GM13976 (cell line): ENCODE measurements at regions not wholly inside any gene's neighbourhood (a gene's known extent, or its start where the extent isn't known, plus 50 kb on each side); places are given as distances from the start of the nearest gene placed in this dataset.

ENCODE experiments used
- DNase-seq: peaks from one replicate; pipeline ENCODE4 v3.0.0; 2012; ENCODE audit warnings: low spot score
- in situ Hi-C: fragments of 300-500 bp; cut with MboI; formaldehyde crosslinking; loops from one replicate; pipeline ENCODE4 v1.12.0; 2022; ENCODE audit warnings: low sequenced_read_pairs, mixed read lengths, inconsistent platforms; ENCODE audit not compliant: unreplicated experiment
- TF ChIP-seq, protein P1 (sequence below): IDR thresholded peaks from 2 replicates; pipeline ENCODE4 v1.5.1; 2012; ENCODE audit warnings: borderline replicate concordance, mild to moderate bottlenecking; ENCODE audit not compliant: insufficient read depth; ENCODE audit errors: extremely low read depth, missing control alignments, control extremely low read depth

DNA sequence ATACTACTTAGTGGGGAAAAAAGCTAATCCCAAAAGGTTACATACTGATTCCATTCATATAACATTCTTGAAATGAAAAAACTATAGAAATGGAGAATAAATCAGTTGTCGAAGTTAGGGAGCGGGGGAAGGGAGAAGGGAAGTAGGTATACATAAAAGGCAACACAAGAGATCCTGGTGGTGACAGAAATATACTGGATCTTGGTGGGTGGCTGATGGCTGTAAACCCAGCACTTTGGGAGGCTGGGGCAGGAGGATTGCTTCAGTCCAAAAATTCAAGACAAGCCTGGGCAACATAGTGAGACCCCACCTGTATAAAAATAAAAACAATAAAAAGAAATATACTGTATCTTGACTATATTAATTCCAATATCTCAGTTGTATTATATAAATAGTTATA is 105.7 kb upstream of the LGSN start:
- TF ChIP-seq, protein P1, sequence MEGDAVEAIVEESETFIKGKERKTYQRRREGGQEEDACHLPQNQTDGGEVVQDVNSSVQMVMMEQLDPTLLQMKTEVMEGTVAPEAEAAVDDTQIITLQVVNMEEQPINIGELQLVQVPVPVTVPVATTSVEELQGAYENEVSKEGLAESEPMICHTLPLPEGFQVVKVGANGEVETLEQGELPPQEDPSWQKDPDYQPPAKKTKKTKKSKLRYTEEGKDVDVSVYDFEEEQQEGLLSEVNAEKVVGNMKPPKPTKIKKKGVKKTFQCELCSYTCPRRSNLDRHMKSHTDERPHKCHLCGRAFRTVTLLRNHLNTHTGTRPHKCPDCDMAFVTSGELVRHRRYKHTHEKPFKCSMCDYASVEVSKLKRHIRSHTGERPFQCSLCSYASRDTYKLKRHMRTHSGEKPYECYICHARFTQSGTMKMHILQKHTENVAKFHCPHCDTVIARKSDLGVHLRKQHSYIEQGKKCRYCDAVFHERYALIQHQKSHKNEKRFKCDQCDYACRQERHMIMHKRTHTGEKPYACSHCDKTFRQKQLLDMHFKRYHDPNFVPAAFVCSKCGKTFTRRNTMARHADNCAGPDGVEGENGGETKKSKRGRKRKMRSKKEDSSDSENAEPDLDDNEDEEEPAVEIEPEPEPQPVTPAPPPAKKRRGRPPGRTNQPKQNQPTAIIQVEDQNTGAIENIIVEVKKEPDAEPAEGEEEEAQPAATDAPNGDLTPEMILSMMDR, result no peak
- in situ Hi-C loops, result no loop called here
- DNase-seq, result no peak

DNA sequence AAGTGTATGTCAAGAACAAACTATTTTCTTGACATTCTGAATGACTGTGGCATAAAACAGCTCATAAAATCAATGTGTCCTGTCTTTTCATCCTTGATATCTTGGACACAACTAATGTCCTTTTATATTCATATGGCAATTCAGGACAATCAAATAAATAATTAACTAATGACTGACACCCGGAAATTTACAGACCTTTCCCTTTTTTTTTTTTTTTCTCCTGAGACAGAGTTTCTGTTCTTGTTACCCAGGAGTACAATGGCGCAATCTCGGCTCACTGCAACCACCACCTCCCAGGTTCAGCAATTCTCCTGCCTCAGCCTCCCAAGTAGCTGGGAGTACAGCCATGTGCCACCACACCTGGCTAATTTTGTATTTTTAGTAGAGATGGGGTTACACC is 107.1 kb upstream of the LGSN start:
- TF ChIP-seq, protein P1, result no peak
- DNase-seq, result no peak
- in situ Hi-C loops, result no loop called here

DNA sequence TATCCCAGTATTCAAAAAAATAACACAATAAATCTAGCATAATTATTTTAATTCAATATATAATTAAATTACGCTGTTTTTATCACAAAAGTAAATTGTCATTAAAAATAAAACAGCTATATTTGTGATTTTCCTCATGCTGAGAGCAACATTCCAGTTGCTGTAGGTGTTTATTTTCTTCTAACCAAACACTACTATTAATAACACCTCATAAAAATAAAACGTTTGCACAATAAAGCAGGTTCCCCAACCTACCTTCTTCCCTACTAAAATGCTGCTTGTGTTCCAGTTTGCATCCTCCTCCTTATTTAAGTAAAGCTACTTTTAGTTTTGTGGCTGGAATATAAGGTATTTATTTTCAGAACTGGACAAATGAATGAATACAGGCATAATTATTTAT is 108.2 kb upstream of the LGSN start:
- TF ChIP-seq, protein P1, result no peak
- in situ Hi-C loops, result no loop called here

DNA sequence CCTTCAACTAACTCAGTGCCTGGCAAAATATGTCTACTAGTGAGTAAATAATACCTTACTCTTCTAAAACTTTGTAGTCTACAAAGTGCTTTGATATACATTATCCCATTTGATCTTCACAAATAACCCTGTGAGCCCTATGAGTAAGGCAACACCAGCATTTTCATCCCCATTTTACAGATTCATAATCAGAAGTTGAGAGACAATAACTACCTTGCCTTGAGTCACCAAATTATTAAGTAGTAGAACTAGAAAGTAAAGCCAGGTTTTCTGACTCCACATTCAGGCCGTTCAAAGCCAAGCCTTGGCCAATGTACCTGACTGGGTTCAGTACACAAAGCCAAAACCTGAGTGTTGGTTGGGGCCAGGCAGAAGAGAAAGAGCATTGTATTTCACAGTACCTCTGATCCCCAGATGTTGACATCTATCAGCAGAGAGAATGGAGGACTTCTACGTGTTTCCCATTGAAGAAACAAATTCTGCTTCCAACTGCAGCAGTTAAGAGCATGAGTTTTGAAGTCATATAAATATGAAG is 111.3 kb upstream of the LGSN start:
- in situ Hi-C loops, result no loop called here
- no peak for DNase-seq
- TF ChIP-seq, protein P1, result no peak

More for the DNA sequence above, 108.2 kb upstream of the LGSN start:
- DNase-seq, result no peak

DNA sequence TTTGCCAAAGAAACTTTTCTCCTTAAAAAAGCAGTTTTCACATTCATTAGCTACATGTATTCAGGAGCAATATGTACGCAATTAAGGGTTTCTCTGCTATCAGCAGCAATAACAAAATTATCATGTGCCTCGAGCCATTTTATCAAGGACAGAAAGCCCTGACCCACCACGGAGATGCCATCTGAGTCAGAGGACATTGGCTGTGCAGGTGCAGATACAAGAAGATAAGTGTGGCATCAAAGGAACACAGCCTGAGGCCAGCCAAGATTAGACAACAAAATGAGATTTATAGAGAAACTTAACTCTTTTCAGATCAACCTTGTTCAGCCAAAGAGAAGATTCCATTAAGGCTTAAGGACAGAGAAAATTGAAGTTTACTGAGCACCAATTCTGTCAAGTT is 115.2 kb upstream of the LGSN start:
- in situ Hi-C loops, result no loop called here
- no peak for DNase-seq

DNA sequence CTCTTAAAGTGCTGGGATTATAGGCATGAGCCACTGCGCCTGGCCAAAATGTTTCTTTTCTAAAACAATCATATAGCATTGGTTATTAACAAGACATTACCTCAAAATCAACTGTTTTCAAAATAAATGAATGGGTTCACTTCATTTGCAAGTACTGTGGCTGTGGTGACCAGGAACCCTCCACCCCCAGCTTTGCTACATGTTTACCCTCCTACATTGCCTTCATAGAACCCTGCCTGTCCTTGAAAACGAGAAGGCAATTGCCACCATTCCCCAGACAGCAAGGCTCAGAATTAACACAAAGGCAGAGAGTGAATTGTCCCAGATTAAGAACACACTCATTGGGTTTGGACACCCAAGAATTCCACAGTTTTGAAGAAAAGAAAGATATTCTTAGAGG is 116.6 kb upstream of the LGSN start:
- in situ Hi-C loops, result no loop called here
- TF ChIP-seq, protein P1, result no peak
- no peak for DNase-seq

More for the DNA sequence above, 115.2 kb upstream of the LGSN start:
- TF ChIP-seq, protein P1, result no peak
